CD4-positive, alpha-beta T cell (primary cell): ENCODE measurements at regions not wholly inside any gene's neighbourhood (a gene's known extent, or its start where the extent isn't known, plus 50 kb on each side); places are given as distances from the start of the nearest gene placed in this dataset.
A peak's percentile ranks its signal among the peaks of the same experiment; 100 is the strongest.

ENCODE experiments used
- ATAC-seq: fragments of 200-7000 bp; cut with Tn5 transposase; one replicate; pipeline ENCODE4 v1.10.0; 2022; ENCODE audit warnings: mild to moderate bottlenecking; ENCODE audit not compliant: poor library complexity
- CTCF ChIA-PET: fragments of 350-600 bp; sonication (Branson Sonifier 250); formaldehyde crosslinking; loops from one replicate; lab custom pipeline; 2021; ENCODE audit warnings: antibody characterized with exemption, inconsistent platforms; lab: Charles Lee
- POLR2A ChIA-PET: fragments of 350-600 bp; sonication (Branson Sonifier 250); formaldehyde crosslinking; loops from one replicate; lab custom pipeline; 2021; ENCODE audit warnings: antibody characterized with exemption, inconsistent platforms; lab: Charles Lee
- DNase-seq, 14 experiments: peaks; one replicate each; pipeline ENCODE4 v3.0.0-alpha.2; 2013 to 2020; ENCODE audit warnings: mixed read lengths in 2 of 14
- H3K27ac ChIP-seq, 2 donors: one replicate each; pipeline versions ENCODE4 v1.5.1 to v1.7.0; 2013; ENCODE audit warnings: low read length in 2 of 2, low read depth in 1 of 2, mild to moderate bottlenecking in 1 of 2
- H3K27me3 ChIP-seq, 2 experiments: 1 replicate in 1 of 2; 2 replicates in 1 of 2; pipeline versions ENCODE4 v1.6.1 to v1.7.0; 2013; ENCODE audit warnings: low read length in 2 of 2, control low read depth in 1 of 2, mild to moderate bottlenecking in 1 of 2, moderate library complexity in 1 of 2; ENCODE audit not compliant: insufficient read depth in 2 of 2, control insufficient read depth in 1 of 2
- H3K36me3 ChIP-seq: one replicate; pipeline ENCODE4 v1.6.1; 2013; ENCODE audit warnings: low read length, control low read depth; ENCODE audit not compliant: insufficient read depth
- H3K4me1 ChIP-seq: one replicate; pipeline ENCODE4 v1.6.1; 2013; ENCODE audit warnings: low read length, control low read depth; ENCODE audit not compliant: insufficient read depth
- H3K4me3 ChIP-seq: one replicate; pipeline ENCODE4 v1.5.1; 2013; ENCODE audit warnings: mild to moderate bottlenecking, low read length, moderate library complexity
- H3K9me3 ChIP-seq, 2 experiments: 1 replicate in 1 of 2; 2 replicates in 1 of 2; pipeline versions ENCODE4 v1.6.1 to v1.7.0; 2013; ENCODE audit warnings: low read length in 2 of 2, mild to moderate bottlenecking in 2 of 2, control low read depth in 1 of 2, moderate library complexity in 1 of 2; ENCODE audit not compliant: control insufficient read depth in 1 of 2, insufficient read depth in 1 of 2
- H3K27ac Mint-ChIP-seq: one replicate; pipeline ENCODE4 v1.8.0; 2020; ENCODE audit warnings: mixed read lengths
- H3K27me3 Mint-ChIP-seq: one replicate; pipeline ENCODE4 v1.8.0; 2021; ENCODE audit warnings: mixed read lengths
- H3K36me3 Mint-ChIP-seq: one replicate; pipeline ENCODE4 v1.8.0; 2021; ENCODE audit warnings: low read depth, mixed read lengths
- H3K4me1 Mint-ChIP-seq: one replicate; pipeline ENCODE4 v1.8.0; 2021; ENCODE audit warnings: low read depth, mixed read lengths
- H3K4me3 Mint-ChIP-seq: one replicate; pipeline ENCODE4 v1.8.0; 2020; ENCODE audit warnings: mild to moderate bottlenecking, mixed read lengths
- H3K9me3 Mint-ChIP-seq: one replicate; pipeline ENCODE4 v1.8.0; 2020; ENCODE audit warnings: mixed read lengths
- CTCF ChIP-seq: fragments of 200-600 bp; IDR thresholded peaks from one replicate; pipeline ENCODE4 v1.8.0; 2022; ENCODE audit warnings: antibody characterized with exemption, mild to moderate bottlenecking
- intact Hi-C, 2 experiments: fragments of 100-400 bp; cut with DNase I in 1 of 2; cut with micrococcal nuclease in 1 of 2; formaldehyde crosslinking; loops; one replicate each; pipeline versions ENCODE4 v1.15.1 to v1.9.0; 2023 to 2025; cut with DNase I, micrococcal nuclease

GRCh38 chr4:126869967-126870366 is 762.8 kb upstream of the INTU start:
- CTCF ChIA-PET = no interaction called here

GRCh38 chr4:126871810-126872209 is 760.9 kb upstream of the INTU start:
- TF ChIP-seq CTCF = no peak
- Mint-ChIP-seq H3K4me3 (no peak overlapping the region), H3K27ac (no peak overlapping the region), H3K27me3 (no peaks in the 10 kb centered on the region), H3K4me1 (no peaks in the 10 kb centered on the region), H3K9me3 (peaks cover 17% of the 10 kb centered on the region), H3K36me3 (no peaks in the 10 kb centered on the region)
- no peak for ATAC-seq
- Histone ChIP-seq H3K27me3 (no peaks in the 10 kb centered on the region), H3K36me3 (no peaks in the 10 kb centered on the region), H3K27ac (no peak overlapping the region), H3K9me3 (peaks cover 0 to 10% of the 10 kb centered on the region in 2 experiments), H3K4me1 (no peaks in the 10 kb centered on the region), H3K4me3 (no peak overlapping the region)
- intact Hi-C loops = no loop called here
- DNase-seq = no peak
- ChIA-PET CTCF (no interaction called here), POLR2A (no interaction called here)

More at GRCh38 chr4:126869967-126870366, 762.8 kb upstream of the INTU start:
- Mint-ChIP-seq H3K4me1 (no peaks in the 10 kb centered on the region), H3K36me3 (no peaks in the 10 kb centered on the region), H3K4me3 (no peak overlapping the region), H3K27me3 (no peaks in the 10 kb centered on the region), H3K9me3 (peaks cover 16% of the 10 kb centered on the region), H3K27ac (no peak overlapping the region)
- intact Hi-C loops = no loop called here
- ATAC-seq (no peak), DNase-seq (no peak)
- Histone ChIP-seq H3K36me3 (no peaks in the 10 kb centered on the region), H3K27ac (no peak overlapping the region), H3K9me3 (peaks cover 0 to 18% of the 10 kb centered on the region in 2 experiments), H3K4me3 (no peak overlapping the region), H3K4me1 (no peaks in the 10 kb centered on the region), H3K27me3 (no peaks in the 10 kb centered on the region)
- no peak for TF ChIP-seq CTCF
- POLR2A ChIA-PET = no interaction called here

- no peak for TF ChIP-seq CTCF
- H3K27ac ChIP-seq = no peak overlapping the region
- H3K4me3 ChIP-seq = no peak overlapping the region
- peaks cover 17% of the 10 kb centered on the region for H3K9me3 Mint-ChIP-seq
- H3K4me1 Mint-ChIP-seq = no peaks in the 10 kb centered on the region
- no peaks in the 10 kb centered on the region for H3K36me3 ChIP-seq
- no peaks in the 10 kb centered on the region for H3K36me3 Mint-ChIP-seq
- H3K4me3 Mint-ChIP-seq = no peak overlapping the region
- ChIA-PET POLR2A (no interaction called here), CTCF (no interaction called here)
- no peaks in the 10 kb centered on the region for H3K4me1 ChIP-seq
- no peak for ATAC-seq
- H3K27me3 Mint-ChIP-seq = no peaks in the 10 kb centered on the region
- no peak overlapping the region for H3K27ac Mint-ChIP-seq
- H3K27me3 ChIP-seq = no peaks in the 10 kb centered on the region
- peak in 1 of 14 experiments; percentile 11 for DNase-seq
- H3K9me3 ChIP-seq = peaks cover 0 to 9% of the 10 kb centered on the region in 2 experiments
- intact Hi-C loops = no loop called here
These were observed 758.2 kb upstream of the INTU start for GRCh38 chr4:126874533-126874932.
